K562 (cell line): ENCODE measurements at regions not wholly inside any gene's neighbourhood (a gene's known extent, or its start where the extent isn't known, plus 50 kb on each side); places are given as distances from the start of the nearest gene placed in this dataset.

Experiments
- ATAC-seq: fragments of 200-7000 bp; cut with Tn5 transposase; 3 replicates; pipeline ENCODE4 v1.9.1; 2020; ENCODE audit warnings: moderate library complexity
- BruUV-seq: library from RNA; stranded (reverse); fragments of 400-500 nt; replicated peaks from 2 replicates; lab custom pipeline; 2021; lab: Mats Ljungman, UMichigan
- CTCF ChIA-PET: fragments of 300-600 bp; formaldehyde crosslinking; extraction: SDS; loops from one replicate; lab custom pipeline; 2021; ENCODE audit warnings: low intra/inter-chr PET ratio; lab: Yijun Ruan, JAX
- POLR2A ChIA-PET: fragments of 300-600, 350-650 bp; sonication (Branson Sonifier 250); formaldehyde crosslinking; extraction: SDS; loops from one replicate; lab custom pipeline; 2021; ENCODE audit warnings: antibody characterized with exemption, inconsistent platforms; lab: Yijun Ruan, JAX
- DNase-seq, 4 experiments: peaks; one replicate each; pipeline versions ENCODE4 v3.0.0 to v3.0.0-alpha.2; 2011 to 2018; ENCODE audit warnings: low spot score in 3 of 4, mixed read lengths in 3 of 4; ENCODE audit errors: extremely low read depth in 1 of 4
- FAIRE-seq: peaks from 2 replicates; lab custom pipeline; 2011; peaks lifted over from hg19 to GRCh38; lab: Jason Lieb, UNC
- H2AFZ ChIP-seq: 2 replicates; pipeline ENCODE4 v1.6.0; 2011; ENCODE audit warnings: low read depth, low read length, control low read depth, inconsistent platforms
- H3K27ac ChIP-seq: fragments of 200-600 bp; 3 replicates; pipeline ENCODE4 v1.8.0; 2011; ENCODE audit warnings: low read depth, mild to moderate bottlenecking, control low read depth, inconsistent platforms, low read length, moderate library complexity, mixed read lengths; ENCODE audit errors: extremely low read depth
- H3K27me3 ChIP-seq, 2 experiments: fragments of 300-600 bp in 1 of 2; 2 replicates in 1 of 2; 3 replicates in 1 of 2; pipeline versions ENCODE4 v1.6.0 to v1.8.0; 2011; ENCODE audit warnings: inconsistent platforms in 2 of 2, low read length in 2 of 2, mild to moderate bottlenecking in 1 of 2, mixed read lengths in 1 of 2, moderate library complexity in 1 of 2; ENCODE audit not compliant: control insufficient read depth in 2 of 2, insufficient read depth in 2 of 2
- H3K36me3 ChIP-seq: fragments of 300-600 bp; 3 replicates; pipeline ENCODE4 v1.8.0; 2011; ENCODE audit warnings: mild to moderate bottlenecking, low read length, inconsistent platforms; ENCODE audit not compliant: control insufficient read depth, insufficient read depth
- H3K4me1 ChIP-seq, 2 experiments: fragments of 200-600 bp in 1 of 2; replicated peaks in 1 of 2; 2 replicates in 1 of 2; 3 replicates in 1 of 2; pipeline versions ENCODE4 v1.5.1 to v1.8.0; 2011; ENCODE audit warnings: inconsistent platforms in 2 of 2, low read length in 2 of 2, mild to moderate bottlenecking in 1 of 2, mixed read lengths in 1 of 2, moderate library complexity in 1 of 2; ENCODE audit not compliant: control insufficient read depth in 2 of 2, insufficient read depth in 2 of 2
- H3K4me2 ChIP-seq: 2 replicates; pipeline ENCODE4 v1.6.1; 2011; ENCODE audit warnings: low read length, control low read depth, inconsistent platforms, mixed read lengths; ENCODE audit not compliant: insufficient read depth
- H3K4me3 ChIP-seq: fragments of 200-600 bp; sonication (generic), shearing (Covaris generic); 2 replicates; pipeline ENCODE4 v1.5.1; 2016; ENCODE audit warnings: control low read depth, inconsistent platforms
- H3K79me2 ChIP-seq: fragments of 200-600 bp; 3 replicates; pipeline ENCODE4 v1.8.0; 2011; ENCODE audit warnings: low read length, inconsistent platforms; ENCODE audit not compliant: control insufficient read depth, insufficient read depth
- H3K9ac ChIP-seq, 2 experiments: 2 replicates each; pipeline versions ENCODE4 v1.6.0 to v1.6.1; 2011; ENCODE audit warnings: low read depth in 2 of 2, low read length in 2 of 2, control low read depth in 1 of 2, inconsistent platforms in 1 of 2, mild to moderate bottlenecking in 1 of 2, mixed read lengths in 1 of 2; ENCODE audit not compliant: insufficient read depth in 1 of 2
- H3K9me1 ChIP-seq: one replicate; pipeline ENCODE4 v1.6.0; 2011; ENCODE audit warnings: inconsistent platforms, mild to moderate bottlenecking, low read length, moderate library complexity; ENCODE audit not compliant: control insufficient read depth, insufficient read depth
- H3K9me3 ChIP-seq: replicated peaks from 2 replicates; pipeline ENCODE4 v1.5.1; 2011; ENCODE audit warnings: low read depth, low read length, inconsistent platforms; ENCODE audit not compliant: control insufficient read depth, insufficient read depth
- H4K20me1 ChIP-seq: replicated peaks from 2 replicates; pipeline ENCODE4 v1.6.1; 2011; ENCODE audit warnings: low read length, inconsistent platforms, mixed read lengths; ENCODE audit not compliant: control insufficient read depth, insufficient read depth
- CREB3L1 ChIP-seq: fragments of 450-650 bp; IDR thresholded peaks from 2 replicates; pipeline ENCODE4 v1.6.1; 2014; ENCODE audit warnings: low read depth, mild to moderate bottlenecking, moderate library complexity, borderline replicate concordance
- HDAC8 ChIP-seq: fragments of 450-650 bp; IDR thresholded peaks from 2 replicates; pipeline ENCODE4 v1.6.1; 2016; ENCODE audit warnings: mild to moderate bottlenecking, missing genetic modification characterization, moderate library complexity, missing compliant biosample characterization
- MBD1 ChIP-seq: fragments of 250-450 bp; sonication (Bioruptor Pico); IDR thresholded peaks from 2 replicates; pipeline ENCODE4 v1.8.0; 2022; ENCODE audit warnings: inconsistent platforms
- RBM15 ChIP-seq: fragments of 200-400 bp; formaldehyde crosslinking; IDR thresholded peaks from 2 replicates; pipeline ENCODE4 v1.6.1; 2018; ENCODE audit warnings: mild to moderate bottlenecking, low read length, moderate library complexity; ENCODE audit not compliant: insufficient read depth
- SMAD4 ChIP-seq: fragments of 250-450 bp; sonication (Bioruptor Pico); conservative IDR thresholded peaks from 2 replicates; pipeline ENCODE4 v1.8.0; 2021; ENCODE audit warnings: inconsistent platforms, mild to moderate bottlenecking, moderate library complexity
- XRCC5 ChIP-seq: fragments of 200-400 bp; formaldehyde crosslinking; IDR thresholded peaks from 2 replicates; pipeline ENCODE4 v1.6.1; 2017; ENCODE audit warnings: low read depth, mild to moderate bottlenecking, low read length
- ZNF75A ChIP-seq: fragments of 450-650 bp; formaldehyde crosslinking; IDR thresholded peaks from 2 replicates; pipeline ENCODE4 v1.4.0; 2020; ENCODE audit warnings: mild to moderate bottlenecking
- in situ Hi-C: fragments of 300-500 bp; cut with MboI; formaldehyde crosslinking; loops from 4 replicates; pipeline ENCODE4 v1.15.0; 2018; ENCODE audit warnings: inconsistent platforms, mixed read lengths
- intact Hi-C: fragments of 100-400 bp; cut with micrococcal nuclease; formaldehyde crosslinking; loops from 2 replicates; pipeline ENCODE4 v1.14.2; 2022
- TF ChIP-seq, protein P1 (sequence below), 2 experiments: IDR thresholded peaks; 2 replicates each; pipeline ENCODE4 v1.6.1; 2011; ENCODE audit warnings: borderline replicate concordance in 1 of 2, control low read depth in 1 of 2, low read depth in 1 of 2, low read length in 1 of 2, mild to moderate bottlenecking in 1 of 2, mixed read lengths in 1 of 2, moderate library complexity in 1 of 2; ENCODE audit not compliant: insufficient read depth in 1 of 2, insufficient read length in 1 of 2, poor library complexity in 1 of 2, severe bottlenecking in 1 of 2; ENCODE audit errors: extremely low read depth in 1 of 2
- TF ChIP-seq, protein P2 (sequence below): fragments of 450-650 bp; formaldehyde crosslinking; IDR thresholded peaks from 2 replicates; pipeline ENCODE4 v1.4.0; 2022; ENCODE audit warnings: mild to moderate bottlenecking, moderate library complexity
- TF ChIP-seq, protein P3 (sequence below): sonication (generic); formaldehyde crosslinking; IDR thresholded peaks from 2 replicates; pipeline ENCODE4 v1.8.1; 2022; ENCODE audit warnings: missing genetic modification reagents
- TF ChIP-seq, protein P4 (sequence below), 2 experiments: fragments of 250-450 bp in 1 of 2; fragments of 450-650 bp in 1 of 2; sonication (Bioruptor Pico) in 1 of 2; IDR thresholded peaks; 2 replicates each; pipeline versions ENCODE4 v1.6.1 to v1.8.0; 2016 to 2021; ENCODE audit warnings: mild to moderate bottlenecking in 2 of 2, moderate library complexity in 2 of 2, missing compliant biosample characterization in 1 of 2, missing genetic modification characterization in 1 of 2
- TF ChIP-seq, protein P5 (sequence below): sonication (generic); formaldehyde crosslinking; IDR thresholded peaks from 2 replicates; pipeline ENCODE4 v1.8.1; 2022; ENCODE audit warnings: missing genetic modification reagents

DNA sequence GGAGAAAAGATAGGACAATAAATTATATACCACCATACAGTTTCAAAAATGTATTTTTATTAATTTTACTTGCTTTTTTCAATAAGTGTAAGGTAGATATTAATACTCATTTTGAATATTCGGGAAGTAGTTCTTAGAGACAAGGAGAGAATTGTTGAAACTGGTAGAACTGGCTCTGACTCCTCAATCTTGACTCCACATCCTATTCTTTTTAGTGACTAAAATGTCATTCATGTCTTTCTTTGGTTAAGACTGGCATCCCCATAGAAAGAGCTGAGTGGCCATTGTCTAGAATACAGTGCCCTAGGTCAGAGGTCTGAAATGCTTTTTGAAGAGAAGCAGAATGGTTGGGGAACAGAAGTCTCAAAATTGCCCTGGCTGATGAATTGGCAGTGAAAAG, 177.6 kb upstream of the LRIG3 start (continued):
- TF ChIP-seq XRCC5 (no peak), ZNF75A (CRISPR knock-in tag) (no peak), HDAC8 (tag) (no peak), SMAD4 (CRISPR knock-in tag) (no peak), MBD1 (CRISPR knock-in tag) (no peak)

DNA sequence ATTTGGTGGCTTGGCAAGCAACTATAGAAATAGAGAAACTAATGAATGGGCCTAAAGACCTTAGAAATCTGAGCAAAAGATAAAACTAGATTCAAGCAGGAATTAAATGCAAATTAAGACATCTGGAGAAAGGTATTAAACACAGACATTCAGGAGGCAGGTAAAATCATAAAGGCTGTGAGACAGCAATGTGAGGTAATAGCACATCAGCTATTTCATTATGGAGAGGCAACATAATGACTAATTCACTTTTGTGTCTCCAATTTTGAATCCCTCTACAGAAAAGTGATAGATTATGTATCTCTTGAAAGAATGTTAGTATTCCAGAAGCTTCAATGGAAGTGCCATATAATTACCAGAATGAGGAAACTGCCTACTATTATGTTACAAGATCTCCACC, 175.9 kb upstream of the LRIG3 start:
- H3K9me1 ChIP-seq: no peaks in the 10 kb centered on the region
- no peaks in the 10 kb centered on the region for H3K79me2 ChIP-seq
- POLR2A ChIA-PET: no interaction called here
- H3K36me3 ChIP-seq: no peaks in the 10 kb centered on the region
- in situ Hi-C loops (no loop called here), intact Hi-C loops (no loop called here)
- H3K4me2 ChIP-seq: no peak overlapping the region
- BruUV-seq: no TSS peak
- H3K4me1 ChIP-seq: no peaks in the 10 kb centered on the region
- H3K9ac ChIP-seq: no peak overlapping the region
- ATAC-seq (no peak), DNase-seq (no peak), FAIRE-seq (no peak)
- H3K9me3 ChIP-seq: no peaks in the 10 kb centered on the region
- no peak overlapping the region for H3K27ac ChIP-seq
- no peaks in the 10 kb centered on the region for H3K27me3 ChIP-seq
- CTCF ChIA-PET: no interaction called here
- H4K20me1 ChIP-seq: no peaks in the 10 kb centered on the region
- no peak overlapping the region for H3K4me3 ChIP-seq
- no peak overlapping the region for H2AFZ ChIP-seq
- TF ChIP-seq CREB3L1 (no peak), RBM15 (no peak)
- TF ChIP-seq, protein P1, sequence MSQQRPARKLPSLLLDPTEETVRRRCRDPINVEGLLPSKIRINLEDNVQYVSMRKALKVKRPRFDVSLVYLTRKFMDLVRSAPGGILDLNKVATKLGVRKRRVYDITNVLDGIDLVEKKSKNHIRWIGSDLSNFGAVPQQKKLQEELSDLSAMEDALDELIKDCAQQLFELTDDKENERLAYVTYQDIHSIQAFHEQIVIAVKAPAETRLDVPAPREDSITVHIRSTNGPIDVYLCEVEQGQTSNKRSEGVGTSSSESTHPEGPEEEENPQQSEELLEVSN (IDR thresholded peaks at IDR 0.05; ENCODE audit: borderline replicate concordance in 1 of 2, extremely low read depth in 1 of 2, insufficient read depth in 1 of 2, insufficient read length in 1 of 2, low read depth in 1 of 2, low read length in 1 of 2, poor library complexity in 1 of 2, severe bottlenecking in 1 of 2): no peak
- TF ChIP-seq, protein P2, sequence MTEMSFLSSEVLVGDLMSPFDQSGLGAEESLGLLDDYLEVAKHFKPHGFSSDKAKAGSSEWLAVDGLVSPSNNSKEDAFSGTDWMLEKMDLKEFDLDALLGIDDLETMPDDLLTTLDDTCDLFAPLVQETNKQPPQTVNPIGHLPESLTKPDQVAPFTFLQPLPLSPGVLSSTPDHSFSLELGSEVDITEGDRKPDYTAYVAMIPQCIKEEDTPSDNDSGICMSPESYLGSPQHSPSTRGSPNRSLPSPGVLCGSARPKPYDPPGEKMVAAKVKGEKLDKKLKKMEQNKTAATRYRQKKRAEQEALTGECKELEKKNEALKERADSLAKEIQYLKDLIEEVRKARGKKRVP (CRISPR knock-in tag): no peak
- TF ChIP-seq, protein P3, sequence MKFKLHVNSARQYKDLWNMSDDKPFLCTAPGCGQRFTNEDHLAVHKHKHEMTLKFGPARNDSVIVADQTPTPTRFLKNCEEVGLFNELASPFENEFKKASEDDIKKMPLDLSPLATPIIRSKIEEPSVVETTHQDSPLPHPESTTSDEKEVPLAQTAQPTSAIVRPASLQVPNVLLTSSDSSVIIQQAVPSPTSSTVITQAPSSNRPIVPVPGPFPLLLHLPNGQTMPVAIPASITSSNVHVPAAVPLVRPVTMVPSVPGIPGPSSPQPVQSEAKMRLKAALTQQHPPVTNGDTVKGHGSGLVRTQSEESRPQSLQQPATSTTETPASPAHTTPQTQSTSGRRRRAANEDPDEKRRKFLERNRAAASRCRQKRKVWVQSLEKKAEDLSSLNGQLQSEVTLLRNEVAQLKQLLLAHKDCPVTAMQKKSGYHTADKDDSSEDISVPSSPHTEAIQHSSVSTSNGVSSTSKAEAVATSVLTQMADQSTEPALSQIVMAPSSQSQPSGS (CRISPR knock-in tag): no peak
- TF ChIP-seq, protein P4, sequence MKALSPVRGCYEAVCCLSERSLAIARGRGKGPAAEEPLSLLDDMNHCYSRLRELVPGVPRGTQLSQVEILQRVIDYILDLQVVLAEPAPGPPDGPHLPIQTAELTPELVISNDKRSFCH (CRISPR knock-in tag; IDR thresholded peaks at IDR 0.05): no peak
- TF ChIP-seq, protein P4 (tag; IDR thresholded peaks at IDR 0.05): no peak
- TF ChIP-seq, protein P5, sequence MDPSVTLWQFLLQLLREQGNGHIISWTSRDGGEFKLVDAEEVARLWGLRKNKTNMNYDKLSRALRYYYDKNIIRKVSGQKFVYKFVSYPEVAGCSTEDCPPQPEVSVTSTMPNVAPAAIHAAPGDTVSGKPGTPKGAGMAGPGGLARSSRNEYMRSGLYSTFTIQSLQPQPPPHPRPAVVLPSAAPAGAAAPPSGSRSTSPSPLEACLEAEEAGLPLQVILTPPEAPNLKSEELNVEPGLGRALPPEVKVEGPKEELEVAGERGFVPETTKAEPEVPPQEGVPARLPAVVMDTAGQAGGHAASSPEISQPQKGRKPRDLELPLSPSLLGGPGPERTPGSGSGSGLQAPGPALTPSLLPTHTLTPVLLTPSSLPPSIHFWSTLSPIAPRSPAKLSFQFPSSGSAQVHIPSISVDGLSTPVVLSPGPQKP: no peak
